Peyer's patch (tissue), 4 donors: ENCODE measurements at regions not wholly inside any gene's neighbourhood (a gene's known extent, or its start where the extent isn't known, plus 50 kb on each side); places are given as distances from the start of the nearest gene placed in this dataset.

Experiments used
- DNase-seq, 3 donors: peaks; one replicate each; pipeline ENCODE4 v3.0.0-alpha.2; 2017 to 2019
- H3K27ac ChIP-seq, 4 donors: fragments of 200-600 bp; sonication (generic); one replicate each; pipeline ENCODE4 v1.5.1; 2016 to 2019
- H3K27me3 ChIP-seq, 2 donors: fragments of 200-600 bp; sonication (generic); one replicate each; pipeline ENCODE4 v1.5.1; 2019
- H3K36me3 ChIP-seq, 3 donors: fragments of 200-600 bp; sonication (generic); one replicate each; pipeline ENCODE4 v1.5.1; 2016 to 2019
- H3K4me1 ChIP-seq, 4 donors: fragments of 200-600 bp; sonication (generic); one replicate each; pipeline ENCODE4 v1.5.1; 2016 to 2019
- H3K4me3 ChIP-seq, 4 donors: fragments of 200-600 bp; sonication (generic); 1 replicate in 3 of 4; 2 replicates in 1 of 4; pipeline ENCODE4 v1.5.1; 2016 to 2019; ENCODE audit warnings: mild to moderate bottlenecking in 1 of 4
- H3K9me3 ChIP-seq, 4 donors: fragments of 200-600 bp; sonication (generic); one replicate each; pipeline ENCODE4 v1.5.1; 2016 to 2019; ENCODE audit warnings: mild to moderate bottlenecking in 1 of 4
- CTCF ChIP-seq, 6 experiments: fragments of 450-650 bp in 4 of 6; fragments of 200-600 bp in 2 of 6; sonication (generic) in 1 of 6; IDR thresholded peaks; one replicate each; pipeline ENCODE4 v1.5.1; 2017 to 2019; ENCODE audit warnings: antibody characterized with exemption in 6 of 6, mild to moderate bottlenecking in 3 of 6, moderate library complexity in 1 of 6
- POLR2A ChIP-seq, 2 donors: fragments of 450-650 bp; IDR thresholded peaks; one replicate each; pipeline ENCODE4 v1.5.1; 2017; ENCODE audit warnings: antibody characterized with exemption in 2 of 2, mild to moderate bottlenecking in 2 of 2, moderate library complexity in 2 of 2

- no peaks in the 10 kb centered on the region for H3K9me3 ChIP-seq
- no peaks in the 10 kb centered on the region for H3K4me1 ChIP-seq
- no peak overlapping the region for H3K4me3 ChIP-seq
- DNase-seq: no peak
- no peaks in the 10 kb centered on the region for H3K27me3 ChIP-seq
- TF ChIP-seq CTCF (IDR thresholded peaks at IDR 0.05): no peak
- H3K36me3 ChIP-seq: no peaks in the 10 kb centered on the region
- H3K27ac ChIP-seq: no peak overlapping the region
Measured at GRCh38 chr3:140760324-140761075, 82.6 kb downstream of the TRIM42 start.

GRCh38 chr3:140761076-140761639, 83.3 kb downstream of the TRIM42 start:
- no peaks in the 10 kb centered on the region for H3K4me1 ChIP-seq
- H3K27ac ChIP-seq: no peak overlapping the region
- no peaks in the 10 kb centered on the region for H3K36me3 ChIP-seq
- no peak overlapping the region for H3K4me3 ChIP-seq
- no peaks in the 10 kb centered on the region for H3K27me3 ChIP-seq
- DNase-seq: no peak
- no peak for TF ChIP-seq POLR2A (IDR thresholded peaks at IDR 0.05)
- TF ChIP-seq CTCF (IDR thresholded peaks at IDR 0.05): no peak
- H3K9me3 ChIP-seq: no peaks in the 10 kb centered on the region

GRCh38 chr3:140762746-140763145, 84.9 kb downstream of the TRIM42 start:
- DNase-seq: no peak
- H3K27me3 ChIP-seq: no peaks in the 10 kb centered on the region
- H3K36me3 ChIP-seq: no peaks in the 10 kb centered on the region
- no peaks in the 10 kb centered on the region for H3K4me1 ChIP-seq
- TF ChIP-seq POLR2A (IDR thresholded peaks at IDR 0.05) (no peak), CTCF (IDR thresholded peaks at IDR 0.05) (no peak)
- H3K27ac ChIP-seq: no peak overlapping the region
- H3K9me3 ChIP-seq: no peaks in the 10 kb centered on the region
- no peak overlapping the region for H3K4me3 ChIP-seq

- Histone ChIP-seq H3K4me3 (no peak overlapping the region), H3K27ac (no peak overlapping the region), H3K27me3 (no peaks in the 10 kb centered on the region), H3K36me3 (no peaks in the 10 kb centered on the region), H3K4me1 (no peaks in the 10 kb centered on the region), H3K9me3 (no peaks in the 10 kb centered on the region)
- DNase-seq: no peak
- TF ChIP-seq CTCF (IDR thresholded peaks at IDR 0.05) (no peak), POLR2A (IDR thresholded peaks at IDR 0.05) (no peak)
Measured at GRCh38 chr3:140763532-140763931, 85.7 kb downstream of the TRIM42 start.

GRCh38 chr3:140765246-140765645, 87.4 kb downstream of the TRIM42 start:
- Histone ChIP-seq H3K27ac (no peak overlapping the region), H3K27me3 (no peaks in the 10 kb centered on the region), H3K36me3 (no peaks in the 10 kb centered on the region), H3K4me3 (no peak overlapping the region), H3K9me3 (no peaks in the 10 kb centered on the region), H3K4me1 (no peaks in the 10 kb centered on the region)
- TF ChIP-seq POLR2A (IDR thresholded peaks at IDR 0.05) (no peak), CTCF (IDR thresholded peaks at IDR 0.05) (no peak)
- DNase-seq: no peak
